IMR-90 (cell line): ENCODE measurements at regions not wholly inside any gene's neighbourhood (a gene's known extent, or its start where the extent isn't known, plus 50 kb on each side); places are given as distances from the start of the nearest gene placed in this dataset.
A peak's percentile ranks its signal among the peaks of the same experiment; 100 is the strongest.

Source experiments
- ATAC-seq: fragments of 200-7000 bp; cut with Tn5 transposase; 2 replicates; pipeline ENCODE4 v1.9.1; 2020; ENCODE audit warnings: low read depth, mild to moderate bottlenecking, moderate library complexity
- BruUV-seq: library from RNA; stranded (reverse); fragments of 400-500 nt; replicated peaks from 2 replicates; lab custom pipeline; 2021; lab: Mats Ljungman, UMichigan
- CTCF ChIA-PET: fragments of 300-600 bp; formaldehyde crosslinking; extraction: SDS; loops from one replicate; lab custom pipeline; 2021; ENCODE audit warnings: antibody characterized with exemption; lab: Yijun Ruan, JAX
- POLR2A ChIA-PET: fragments of 300-600 bp; sonication (Branson Sonifier 250); formaldehyde crosslinking; loops from one replicate; lab custom pipeline; 2022; ENCODE audit warnings: antibody characterized with exemption; ENCODE audit not compliant: unreplicated experiment; lab: Charles Lee
- DNase-seq: peaks from one replicate; pipeline ENCODE4 v3.0.0; 2013
- H2AFZ ChIP-seq: replicated peaks from 2 replicates; pipeline ENCODE3; 2013; ENCODE audit warnings: low read length, mild to moderate bottlenecking; ENCODE audit not compliant: poor library complexity
- H2AK5ac ChIP-seq: 2 replicates; pipeline ENCODE4 v1.6.1; 2013; ENCODE audit warnings: low read depth, low read length, inconsistent platforms
- H2AK9ac ChIP-seq: replicated peaks from 2 replicates; pipeline ENCODE3; 2013; ENCODE audit warnings: mild to moderate bottlenecking, low read depth, low read length, moderate library complexity; ENCODE audit not compliant: poor library complexity
- H2BK120ac ChIP-seq: 2 replicates; pipeline ENCODE4 v1.6.1; 2013; ENCODE audit warnings: low read depth, low read length, inconsistent platforms
- H2BK15ac ChIP-seq: 3 replicates; pipeline ENCODE4 v1.6.1; 2013; ENCODE audit warnings: low read depth, low read length, inconsistent platforms
- H2BK20ac ChIP-seq: 2 replicates; pipeline ENCODE4 v1.6.1; 2013; ENCODE audit warnings: low read depth, mild to moderate bottlenecking, inconsistent platforms, low read length, moderate library complexity
- H2BK5ac ChIP-seq: 2 replicates; pipeline ENCODE4 v1.6.1; 2013; ENCODE audit warnings: mild to moderate bottlenecking, low read depth, low read length, inconsistent platforms; ENCODE audit not compliant: poor library complexity, severe bottlenecking
- H3K14ac ChIP-seq: replicated peaks from 2 replicates; pipeline ENCODE4 v1.6.1; 2013; ENCODE audit warnings: low read depth, low read length, inconsistent platforms
- H3K18ac ChIP-seq: 2 replicates; pipeline ENCODE4 v1.6.1; 2013; ENCODE audit warnings: low read depth, low read length, control low read depth
- H3K23ac ChIP-seq: 2 replicates; pipeline ENCODE4 v1.6.1; 2013; ENCODE audit warnings: low read depth, low read length, inconsistent platforms
- H3K27ac ChIP-seq: 2 replicates; pipeline ENCODE4 v1.5.1; 2013; ENCODE audit warnings: mild to moderate bottlenecking, control low read depth, low read length; ENCODE audit not compliant: insufficient read depth
- H3K27me3 ChIP-seq: 2 replicates; pipeline ENCODE4 v1.6.1; 2013; ENCODE audit warnings: low read length; ENCODE audit not compliant: control insufficient read depth, insufficient read depth
- H3K36me3 ChIP-seq: 2 replicates; pipeline ENCODE4 v1.6.1; 2013; ENCODE audit warnings: low read length, mixed read lengths; ENCODE audit not compliant: control insufficient read depth, insufficient read depth
- H3K4ac ChIP-seq: 2 replicates; pipeline ENCODE4 v1.6.1; 2013; ENCODE audit warnings: low read depth, low read length, inconsistent platforms
- H3K4me1 ChIP-seq: 2 replicates; pipeline ENCODE4 v1.6.1; 2013; ENCODE audit warnings: low read length, mixed read lengths; ENCODE audit not compliant: control insufficient read depth, insufficient read depth
- H3K4me2 ChIP-seq: 2 replicates; pipeline ENCODE4 v1.6.1; 2013; ENCODE audit warnings: low read depth, mild to moderate bottlenecking, control low read depth, low read length, moderate library complexity
- H3K4me3 ChIP-seq: 2 replicates; pipeline ENCODE4 v1.5.1; 2013; ENCODE audit warnings: low read depth, mild to moderate bottlenecking, control low read depth, low read length, moderate library complexity; ENCODE audit not compliant: insufficient read depth
- H3K56ac ChIP-seq: 2 replicates; pipeline ENCODE4 v1.6.1; 2013; ENCODE audit warnings: low read length, inconsistent platforms; ENCODE audit not compliant: insufficient read depth; ENCODE audit errors: extremely low read depth
- H3K79me1 ChIP-seq, 2 experiments: 2 replicates each; pipeline ENCODE4 v1.6.1; 2013; ENCODE audit warnings: low read length in 2 of 2, inconsistent platforms in 1 of 2, low read depth in 1 of 2
- H3K9ac ChIP-seq: 2 replicates; pipeline ENCODE4 v1.6.1; 2013; ENCODE audit warnings: low read depth, low read length, control low read depth
- H3K9me1 ChIP-seq: 2 replicates; pipeline ENCODE4 v1.6.1; 2013; ENCODE audit warnings: low read length, inconsistent platforms; ENCODE audit not compliant: insufficient read depth
- H3K9me3 ChIP-seq: 2 replicates; pipeline ENCODE4 v1.6.1; 2013; ENCODE audit warnings: low read length; ENCODE audit not compliant: control insufficient read depth, insufficient read depth
- H4K20me1 ChIP-seq: 2 replicates; pipeline ENCODE4 v1.6.1; 2013; ENCODE audit warnings: low read length, inconsistent platforms; ENCODE audit not compliant: insufficient read depth
- H4K5ac ChIP-seq: 2 replicates; pipeline ENCODE4 v1.6.1; 2013; ENCODE audit warnings: mild to moderate bottlenecking, low read depth, low read length, control low read depth
- H4K8ac ChIP-seq, 2 experiments: 2 replicates each; pipeline ENCODE4 v1.6.1; 2013; ENCODE audit warnings: low read depth in 2 of 2, low read length in 2 of 2, control low read depth in 1 of 2, inconsistent platforms in 1 of 2
- H4K91ac ChIP-seq: 2 replicates; pipeline ENCODE4 v1.6.1; 2013; ENCODE audit warnings: low read depth, low read length, inconsistent platforms; ENCODE audit not compliant: insufficient read depth
- BHLHE40 ChIP-seq: fragments of 150-350 bp; IDR thresholded peaks from 2 replicates; pipeline ENCODE4 v1.6.1; 2016; ENCODE audit warnings: mild to moderate bottlenecking, low read depth, low read length
- CEBPB ChIP-seq: IDR thresholded peaks from 2 replicates; pipeline ENCODE4 v1.6.1; 2012; ENCODE audit warnings: low read depth, low read length, improper control_type of control experiment
- CHD1 ChIP-seq: IDR thresholded peaks from 2 replicates; pipeline ENCODE4 v1.6.1; 2012; ENCODE audit warnings: low read depth, low read length, improper control_type of control experiment
- CTCF ChIP-seq: conservative IDR thresholded peaks from 2 replicates; pipeline ENCODE4 v1.5.1; 2012; ENCODE audit warnings: mild to moderate bottlenecking, low read depth, low read length, improper control_type of control experiment
- FOS ChIP-seq: fragments of 150-350 bp; IDR thresholded peaks from 2 replicates; pipeline ENCODE4 v1.6.1; 2016; ENCODE audit warnings: low read depth, low read length
- MAFK ChIP-seq: IDR thresholded peaks from 2 replicates; pipeline ENCODE4 v1.6.1; 2012; ENCODE audit warnings: low read depth, low read length, improper control_type of control experiment
- MAZ ChIP-seq: IDR thresholded peaks from 2 replicates; pipeline ENCODE4 v1.6.1; 2012; ENCODE audit warnings: low read depth, mild to moderate bottlenecking, low read length, improper control_type of control experiment, moderate library complexity, borderline replicate concordance
- MXI1 ChIP-seq: IDR thresholded peaks from 2 replicates; pipeline ENCODE4 v1.6.1; 2012; ENCODE audit warnings: low read depth, mild to moderate bottlenecking, low read length, moderate library complexity, borderline replicate concordance
- NFE2L2 ChIP-seq: fragments of 150-350 bp; IDR thresholded peaks from 2 replicates; pipeline ENCODE4 v1.6.1; 2016; ENCODE audit warnings: low read depth, mild to moderate bottlenecking, low read length
- POLR2A ChIP-seq: IDR thresholded peaks from 2 replicates; pipeline ENCODE4 v1.6.1; 2012; ENCODE audit warnings: mild to moderate bottlenecking, low read depth, low read length
- RAD21 ChIP-seq: IDR thresholded peaks from 2 replicates; pipeline ENCODE4 v1.6.1; 2012; ENCODE audit warnings: low read length, improper control_type of control experiment
- RCOR1 ChIP-seq: IDR thresholded peaks from 2 replicates; pipeline ENCODE4 v1.6.1; 2012; ENCODE audit warnings: mild to moderate bottlenecking, low read length, improper control_type of control experiment; ENCODE audit not compliant: insufficient replicate concordance
- RFX5 ChIP-seq: IDR thresholded peaks from 2 replicates; pipeline ENCODE4 v1.8.0; 2012; ENCODE audit warnings: low read depth, mild to moderate bottlenecking, low read length, moderate library complexity
- SMC3 ChIP-seq: fragments of 150-350 bp; IDR thresholded peaks from 2 replicates; pipeline ENCODE4 v1.6.1; 2016; ENCODE audit warnings: low read depth, mild to moderate bottlenecking, antibody characterized with exemption, low read length, moderate library complexity
- WGBS, 2 experiments: methylation state at CpG; one replicate each; pipeline versions ENCODE4 v1.1.5 to v1.1.7; 2013; ENCODE audit warnings: missing lambda C conversion rate in 2 of 2; ENCODE audit not compliant: insufficient read length in 1 of 2; ENCODE audit errors: extremely low coverage in 2 of 2; 5-methylcytosine and 5-hydroxymethylcytosine counted together
- dilution Hi-C: fragments of 300-500 bp; cut with HindIII; formaldehyde crosslinking; loops from one replicate; pipeline ENCODE4 v1.14.3; 2018; ENCODE audit warnings: low sequenced_read_pairs; ENCODE audit not compliant: unreplicated experiment
- in situ Hi-C: fragments of 300-500 bp; cut with MboI; formaldehyde crosslinking; loops from 3 replicates; pipeline ENCODE4 v1.14.3; 2019; ENCODE audit warnings: low sequenced_read_pairs, inconsistent platforms, mixed read lengths
- intact Hi-C: fragments of 100-400 bp; cut with micrococcal nuclease; formaldehyde crosslinking; loops from 2 replicates; pipeline ENCODE4 v1.10.0; 2022
- TF ChIP-seq, protein P1 (sequence below): fragments of 150-350 bp; IDR thresholded peaks from 2 replicates; pipeline ENCODE4 v1.6.1; 2016; ENCODE audit warnings: low read depth, mild to moderate bottlenecking, low read length, moderate library complexity, borderline replicate concordance
- TF ChIP-seq, protein P2 (sequence below): fragments of 150-350 bp; IDR thresholded peaks from 2 replicates; pipeline ENCODE4 v1.6.1; 2017; ENCODE audit warnings: mild to moderate bottlenecking, antibody characterized with exemption, low read length, low read depth

- Histone ChIP-seq H2BK5ac (no peak overlapping the region), H3K56ac (no peak overlapping the region), H4K20me1 (no peaks in the 10 kb centered on the region), H4K8ac (no peak overlapping the region), H2AK5ac (no peak overlapping the region), H2BK20ac (no peak overlapping the region), H3K4me3 (no peak overlapping the region), H2BK15ac (no peak overlapping the region), H3K79me1 (no peaks in the 10 kb centered on the region), H3K18ac (no peak overlapping the region), H3K36me3 (no peaks in the 10 kb centered on the region), H3K9me3 (no peaks in the 10 kb centered on the region), H3K14ac (no peak overlapping the region), H3K4me1 (no peaks in the 10 kb centered on the region), H3K9me1 (no peaks in the 10 kb centered on the region), H3K27ac (no peak overlapping the region), H3K9ac (no peak overlapping the region), H4K91ac (no peak overlapping the region), H3K23ac (no peak overlapping the region), H3K27me3 (peaks cover 1% of the 10 kb centered on the region; the same call in 1 of the 2 replicates), H2BK120ac (no peak overlapping the region), H3K4me2 (no peak overlapping the region), H2AFZ (peak overlapping the region; percentile 33), H4K5ac (no peak overlapping the region), H2AK9ac (peak overlapping the region; percentile 19), H3K4ac (no peak overlapping the region)
- DNase-seq, result peak; percentile 28
- no CpG with 5 or more reads among the region's 2 CpGs for WGBS, 2 experiments
- intact Hi-C loops, result no loop called here
- TF ChIP-seq POLR2A, result no peak
- TF ChIP-seq NFE2L2, result no peak
- no peak for TF ChIP-seq SMC3
- no peak for TF ChIP-seq CTCF
- no peak for TF ChIP-seq MAFK
- TF ChIP-seq CHD1, result no peak
- TF ChIP-seq CEBPB, result no peak
- TF ChIP-seq FOS, result no peak
- TF ChIP-seq, protein P1, sequence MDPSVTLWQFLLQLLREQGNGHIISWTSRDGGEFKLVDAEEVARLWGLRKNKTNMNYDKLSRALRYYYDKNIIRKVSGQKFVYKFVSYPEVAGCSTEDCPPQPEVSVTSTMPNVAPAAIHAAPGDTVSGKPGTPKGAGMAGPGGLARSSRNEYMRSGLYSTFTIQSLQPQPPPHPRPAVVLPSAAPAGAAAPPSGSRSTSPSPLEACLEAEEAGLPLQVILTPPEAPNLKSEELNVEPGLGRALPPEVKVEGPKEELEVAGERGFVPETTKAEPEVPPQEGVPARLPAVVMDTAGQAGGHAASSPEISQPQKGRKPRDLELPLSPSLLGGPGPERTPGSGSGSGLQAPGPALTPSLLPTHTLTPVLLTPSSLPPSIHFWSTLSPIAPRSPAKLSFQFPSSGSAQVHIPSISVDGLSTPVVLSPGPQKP, result no peak
- TF ChIP-seq MXI1, result no peak
- TF ChIP-seq RAD21, result no peak
- no peak for TF ChIP-seq BHLHE40
- no peak for TF ChIP-seq RFX5
- TF ChIP-seq, protein P2, sequence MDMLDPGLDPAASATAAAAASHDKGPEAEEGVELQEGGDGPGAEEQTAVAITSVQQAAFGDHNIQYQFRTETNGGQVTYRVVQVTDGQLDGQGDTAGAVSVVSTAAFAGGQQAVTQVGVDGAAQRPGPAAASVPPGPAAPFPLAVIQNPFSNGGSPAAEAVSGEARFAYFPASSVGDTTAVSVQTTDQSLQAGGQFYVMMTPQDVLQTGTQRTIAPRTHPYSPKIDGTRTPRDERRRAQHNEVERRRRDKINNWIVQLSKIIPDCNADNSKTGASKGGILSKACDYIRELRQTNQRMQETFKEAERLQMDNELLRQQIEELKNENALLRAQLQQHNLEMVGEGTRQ, result no peak
- no peak for TF ChIP-seq RCOR1
- TF ChIP-seq MAZ, result no peak
- CTCF ChIA-PET, result no interaction called here
- no TSS peak for BruUV-seq
- dilution Hi-C loops, result no loop called here
- no peak for ATAC-seq
- in situ Hi-C loops, result no loop called here
- POLR2A ChIA-PET, result interaction anchor here (0.7 kb wide), 1 partner anchor 223 kb away, joined by 4 read pairs; the partner anchor contains the start of gene PSMD14
These were observed 75.1 kb upstream of the TANK start for GRCh38 chr2:161085149-161085548.
